PFSK-1 (cell line): ENCODE measurements at regions not wholly inside any gene's neighbourhood (a gene's known extent, or its start where the extent isn't known, plus 50 kb on each side); places are given as distances from the start of the nearest gene placed in this dataset.

Experiments
- FOXP2 ChIP-seq: optimal IDR thresholded peaks from 2 replicates; pipeline ENCODE3; 2011; ENCODE audit warnings: borderline replicate concordance, control low read depth, inconsistent platforms; ENCODE audit not compliant: insufficient read depth; ENCODE audit errors: extremely low read length, extremely low read depth
- POLR2AphosphoS5 ChIP-seq: IDR thresholded peaks from 2 replicates; pipeline ENCODE4 v1.6.1; 2012; ENCODE audit warnings: low read depth, mild to moderate bottlenecking, control low read depth, low read length, moderate library complexity
- REST ChIP-seq, 2 experiments: IDR thresholded peaks; 2 replicates each; pipeline versions ENCODE4 v1.6.1 to v1.8.0; 2011 to 2012; ENCODE audit warnings: low read depth in 2 of 2, low read length in 2 of 2, control low read depth in 1 of 2, inconsistent platforms in 1 of 2, mild to moderate bottlenecking in 1 of 2, moderate library complexity in 1 of 2; ENCODE audit not compliant: insufficient read depth in 1 of 2
- SIN3A ChIP-seq: IDR thresholded peaks from 2 replicates; pipeline ENCODE4 v1.6.1; 2012; ENCODE audit warnings: mild to moderate bottlenecking, low read length, moderate library complexity, borderline replicate concordance; ENCODE audit not compliant: insufficient read depth
- TAF1 ChIP-seq: IDR thresholded peaks from 2 replicates; pipeline ENCODE4 v1.6.1; 2012; ENCODE audit warnings: low read length, control low read depth, borderline replicate concordance; ENCODE audit not compliant: insufficient read depth

- no peak for TF ChIP-seq SIN3A
- TF ChIP-seq POLR2AphosphoS5: no peak
- no peak for TF ChIP-seq TAF1
- no peak for TF ChIP-seq FOXP2
- no peak for TF ChIP-seq REST (IDR thresholded peaks at IDR 0.05; ENCODE audit: insufficient read depth in 1 of 2, low read depth in 2 of 2, low read length in 2 of 2)
These were observed 1045.8 kb downstream of the BRD1 start for GRCh38 chr22:48781868-48782267.

- no peak for TF ChIP-seq TAF1
- no peak for TF ChIP-seq SIN3A
- no peak for TF ChIP-seq FOXP2
- no peak for TF ChIP-seq POLR2AphosphoS5
- TF ChIP-seq REST (IDR thresholded peaks at IDR 0.05; ENCODE audit: insufficient read depth in 1 of 2, low read depth in 2 of 2, low read length in 2 of 2): no peak
These were observed 1046.3 kb downstream of the BRD1 start for GRCh38 chr22:48781391-48781790.

- TF ChIP-seq TAF1 (no peak), POLR2AphosphoS5 (no peak), REST (IDR thresholded peaks at IDR 0.05; ENCODE audit: insufficient read depth in 1 of 2, low read depth in 2 of 2, low read length in 2 of 2) (no peak), SIN3A (no peak), FOXP2 (no peak)
These were observed 1046.9 kb downstream of the BRD1 start for GRCh38 chr22:48780597-48781277.

- TF ChIP-seq POLR2AphosphoS5: no peak
- no peak for TF ChIP-seq FOXP2
- TF ChIP-seq SIN3A: no peak
- no peak for TF ChIP-seq REST (IDR thresholded peaks at IDR 0.05; ENCODE audit: insufficient read depth in 1 of 2, low read depth in 2 of 2, low read length in 2 of 2)
- TF ChIP-seq TAF1: no peak
These were observed 1047.7 kb downstream of the BRD1 start for GRCh38 chr22:48779661-48780596.
